HepG2 (cell line): ENCODE measurements at regions not wholly inside any gene's neighbourhood (a gene's known extent, or its start where the extent isn't known, plus 50 kb on each side); places are given as distances from the start of the nearest gene placed in this dataset.

Source experiments
- ATAC-seq: fragments of 200-7000 bp; cut with Tn5 transposase; 3 replicates; pipeline ENCODE4 v1.9.1; 2020; ENCODE audit warnings: mild to moderate bottlenecking, moderate library complexity
- BruUV-seq: library from RNA; stranded (reverse); fragments of 400-500 nt; replicated peaks from 2 replicates; lab custom pipeline; 2021; lab: Mats Ljungman, UMichigan
- CTCF ChIA-PET: fragments of 300-600 bp; formaldehyde crosslinking; extraction: SDS; loops from one replicate; lab custom pipeline; 2021; ENCODE audit warnings: low total read pairs, inconsistent platforms, low intra/inter-chr PET ratio; lab: Yijun Ruan, JAX
- POLR2A ChIA-PET: fragments of 350-600 bp; sonication (Branson Sonifier 250); formaldehyde crosslinking; loops from one replicate; lab custom pipeline; 2020; ENCODE audit warnings: antibody characterized with exemption, inconsistent platforms; lab: Yijun Ruan, JAX
- DNase-seq: peaks from one replicate; pipeline ENCODE4 v3.0.0-alpha.2; 2015; ENCODE audit warnings: low spot score
- FAIRE-seq: peaks from 3 replicates; lab custom pipeline; 2011; peaks lifted over from hg19 to GRCh38; lab: Jason Lieb, UNC
- H2AFZ ChIP-seq: one replicate; pipeline ENCODE4 v1.6.1; 2011; ENCODE audit warnings: low read length, inconsistent platforms
- H3K27ac ChIP-seq: fragments of 300-600 bp; 3 replicates; pipeline ENCODE4 v1.8.0; 2011; ENCODE audit warnings: mixed run types, mild to moderate bottlenecking, mixed read lengths, low read length, inconsistent platforms; ENCODE audit not compliant: insufficient read depth; ENCODE audit errors: extremely low read length
- H3K27me3 ChIP-seq, 2 experiments: fragments of 200-600 bp in 1 of 2; 2 replicates in 1 of 2; 3 replicates in 1 of 2; pipeline versions ENCODE4 v1.6.0 to v1.8.0; 2011; ENCODE audit warnings: low read length in 2 of 2, mild to moderate bottlenecking in 2 of 2, moderate library complexity in 2 of 2, inconsistent platforms in 1 of 2; ENCODE audit not compliant: insufficient read depth in 2 of 2, control insufficient read depth in 1 of 2
- H3K36me3 ChIP-seq, 2 experiments: fragments of 200-600 bp in 1 of 2; replicated peaks in 1 of 2; 2 replicates in 1 of 2; 3 replicates in 1 of 2; pipeline versions ENCODE4 v1.5.1 to v1.8.0; 2011; ENCODE audit warnings: low read length in 2 of 2, inconsistent platforms in 1 of 2; ENCODE audit not compliant: insufficient read depth in 2 of 2, control insufficient read depth in 1 of 2
- H3K4me1 ChIP-seq: 2 replicates; pipeline ENCODE4 v1.5.1; 2012; ENCODE audit warnings: low read length, inconsistent platforms; ENCODE audit not compliant: insufficient read depth
- H3K4me2 ChIP-seq: 2 replicates; pipeline ENCODE4 v1.6.0; 2011; ENCODE audit warnings: low read depth, low read length, inconsistent platforms
- H3K4me3 ChIP-seq, 3 experiments: fragments of 200-600 bp in 1 of 3; sonication (generic), shearing (Covaris generic) in 1 of 3; replicated peaks in 1 of 3; 2 replicates each; pipeline ENCODE4 v1.5.1; 2011 to 2016; ENCODE audit warnings: low read length in 3 of 3, inconsistent platforms in 2 of 3, low read depth in 2 of 3, mild to moderate bottlenecking in 2 of 3, control low read depth in 1 of 3, mixed read lengths in 1 of 3; ENCODE audit not compliant: insufficient read depth in 1 of 3
- H3K79me2 ChIP-seq: one replicate; pipeline ENCODE4 v1.6.1; 2011; ENCODE audit warnings: low read length, inconsistent platforms; ENCODE audit not compliant: insufficient read depth
- H3K9ac ChIP-seq: 2 replicates; pipeline ENCODE4 v1.6.0; 2011; ENCODE audit warnings: mild to moderate bottlenecking, low read depth, low read length, inconsistent platforms; ENCODE audit not compliant: insufficient read depth
- H3K9me3 ChIP-seq: 2 replicates; pipeline ENCODE4 v1.5.1; 2012; ENCODE audit warnings: mild to moderate bottlenecking, low read length
- H4K20me1 ChIP-seq: 2 replicates; pipeline ENCODE4 v1.6.0; 2011; ENCODE audit warnings: inconsistent platforms, mild to moderate bottlenecking, low read length, moderate library complexity; ENCODE audit not compliant: insufficient read depth
- ATF7 ChIP-seq, 2 experiments: fragments of 450-650 bp in 1 of 2; sonication (generic) in 1 of 2; formaldehyde crosslinking in 1 of 2; IDR thresholded peaks; 2 replicates each; pipeline versions ENCODE4 v1.4.0 to v1.6.1; 2016 to 2020; ENCODE audit warnings: antibody characterized with exemption in 1 of 2, mild to moderate bottlenecking in 1 of 2, missing genetic modification reagents in 1 of 2
- EED ChIP-seq: sonication (generic); formaldehyde crosslinking; IDR thresholded peaks from 2 replicates; pipeline ENCODE4 v1.5.0; 2020; ENCODE audit warnings: mild to moderate bottlenecking, missing genetic modification reagents
- FOSL2 ChIP-seq: sonication (generic); formaldehyde crosslinking; IDR thresholded peaks from 2 replicates; pipeline ENCODE4 v1.4.0; 2020; ENCODE audit warnings: missing genetic modification reagents
- KLF11 ChIP-seq: IDR thresholded peaks from 2 replicates; pipeline ENCODE4 v1.6.1; 2016; ENCODE audit warnings: missing compliant biosample characterization
- POLR2A ChIP-seq, 2 experiments: IDR thresholded peaks; 2 replicates each; pipeline ENCODE4 v1.6.1; 2011; ENCODE audit warnings: low read depth in 2 of 2, low read length in 2 of 2, mild to moderate bottlenecking in 1 of 2, moderate library complexity in 1 of 2; ENCODE audit not compliant: insufficient read depth in 1 of 2
- TRIM24 ChIP-seq: sonication (generic); formaldehyde crosslinking; IDR thresholded peaks from 2 replicates; pipeline ENCODE4 v1.8.0; 2022; ENCODE audit warnings: mild to moderate bottlenecking, missing genetic modification reagents
- ZBTB1 ChIP-seq: sonication (generic); formaldehyde crosslinking; IDR thresholded peaks from 2 replicates; pipeline ENCODE4 v1.4.0; 2020; ENCODE audit warnings: missing genetic modification reagents, borderline replicate concordance
- ZBTB21 ChIP-seq: sonication (generic); formaldehyde crosslinking; IDR thresholded peaks from 2 replicates; pipeline ENCODE4 v1.4.0; 2020; ENCODE audit warnings: missing genetic modification reagents
- ZEB1 ChIP-seq: IDR thresholded peaks from 2 replicates; pipeline ENCODE4 v1.6.1; 2012; ENCODE audit warnings: mild to moderate bottlenecking, low read depth, inconsistent platforms; ENCODE audit not compliant: insufficient replicate concordance
- ZNF282 ChIP-seq: fragments of 450-650 bp; IDR thresholded peaks from 2 replicates; pipeline ENCODE4 v1.6.1; 2018; ENCODE audit not compliant: partially characterized antibody
- ZNF430 ChIP-seq: sonication (generic); formaldehyde crosslinking; IDR thresholded peaks from 2 replicates; pipeline ENCODE4 v1.9.0; 2021; ENCODE audit warnings: mild to moderate bottlenecking, missing genetic modification reagents
- ZNF605 ChIP-seq: sonication (generic); formaldehyde crosslinking; IDR thresholded peaks from 2 replicates; pipeline ENCODE4 v1.8.0; 2022; ENCODE audit warnings: mild to moderate bottlenecking, missing genetic modification reagents
- ZNF678 ChIP-seq: sonication (generic); formaldehyde crosslinking; IDR thresholded peaks from 2 replicates; pipeline ENCODE4 v1.4.0; 2020; ENCODE audit warnings: mild to moderate bottlenecking, missing genetic modification reagents
- ZNF766 ChIP-seq: sonication (generic); formaldehyde crosslinking; IDR thresholded peaks from 2 replicates; pipeline ENCODE4 v1.5.0; 2020; ENCODE audit warnings: missing genetic modification reagents, borderline replicate concordance
- ZSCAN12 ChIP-seq: sonication (generic); formaldehyde crosslinking; IDR thresholded peaks from 2 replicates; pipeline ENCODE4 v1.9.0; 2021; ENCODE audit warnings: mild to moderate bottlenecking, missing genetic modification reagents
- WGBS: methylation state at CpG from one replicate; pipeline ENCODE4 v1.1.6; 2017; ENCODE audit warnings: low lambda C conversion rate; 5-methylcytosine and 5-hydroxymethylcytosine counted together
- in situ Hi-C: cut with HindIII; loops from 2 replicates; pipeline ENCODE4 v1.10.0; 2017; ENCODE audit warnings: low pct_unique_long_range_greater_than_20kb; ENCODE audit not compliant: extremely low pct_ligation_motif_present
- intact Hi-C: fragments of 100-400 bp; cut with micrococcal nuclease; formaldehyde crosslinking; loops from one replicate; pipeline ENCODE4 v1.10.0; 2022; ENCODE audit not compliant: unreplicated experiment
- TF ChIP-seq, protein P1 (sequence below): sonication (generic); formaldehyde crosslinking; conservative IDR thresholded peaks from 2 replicates; pipeline ENCODE4 v1.5.0; 2020; ENCODE audit warnings: missing genetic modification reagents
- TF ChIP-seq, protein P2 (sequence below): sonication (generic); formaldehyde crosslinking; IDR thresholded peaks from 2 replicates; pipeline ENCODE4 v1.8.0; 2022; ENCODE audit warnings: missing genetic modification reagents, low read depth, mild to moderate bottlenecking, borderline replicate concordance
- TF ChIP-seq, protein P3 (sequence below): sonication (generic); formaldehyde crosslinking; IDR thresholded peaks from 2 replicates; pipeline ENCODE4 v1.4.0; 2020; ENCODE audit warnings: missing genetic modification reagents, borderline replicate concordance
- TF ChIP-seq, protein P4 (sequence below): sonication (generic); formaldehyde crosslinking; IDR thresholded peaks from 2 replicates; pipeline ENCODE4 v1.4.0; 2020; ENCODE audit warnings: mild to moderate bottlenecking, low read depth, missing genetic modification reagents
- TF ChIP-seq, protein P5 (sequence below): IDR thresholded peaks from 2 replicates; pipeline ENCODE4 v1.6.1; 2016; ENCODE audit warnings: low read depth

- TF ChIP-seq, protein P1, sequence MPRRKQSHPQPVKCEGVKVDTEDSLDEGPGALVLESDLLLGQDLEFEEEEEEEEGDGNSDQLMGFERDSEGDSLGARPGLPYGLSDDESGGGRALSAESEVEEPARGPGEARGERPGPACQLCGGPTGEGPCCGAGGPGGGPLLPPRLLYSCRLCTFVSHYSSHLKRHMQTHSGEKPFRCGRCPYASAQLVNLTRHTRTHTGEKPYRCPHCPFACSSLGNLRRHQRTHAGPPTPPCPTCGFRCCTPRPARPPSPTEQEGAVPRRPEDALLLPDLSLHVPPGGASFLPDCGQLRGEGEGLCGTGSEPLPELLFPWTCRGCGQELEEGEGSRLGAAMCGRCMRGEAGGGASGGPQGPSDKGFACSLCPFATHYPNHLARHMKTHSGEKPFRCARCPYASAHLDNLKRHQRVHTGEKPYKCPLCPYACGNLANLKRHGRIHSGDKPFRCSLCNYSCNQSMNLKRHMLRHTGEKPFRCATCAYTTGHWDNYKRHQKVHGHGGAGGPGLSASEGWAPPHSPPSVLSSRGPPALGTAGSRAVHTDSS (CRISPR knock-in tag) = no peak
- TF ChIP-seq POLR2A (IDR thresholded peaks at IDR 0.05; ENCODE audit: insufficient read depth in 1 of 2, low read depth in 2 of 2, low read length in 2 of 2) = no peak
- no peak for TF ChIP-seq ZNF430 (CRISPR knock-in tag)
- TF ChIP-seq KLF11 = no peak
- TF ChIP-seq ZNF678 = no peak
- TF ChIP-seq ZSCAN12 (CRISPR knock-in tag) = no peak
- TF ChIP-seq ZNF766 (CRISPR knock-in tag) = no peak
- TF ChIP-seq, protein P2, sequence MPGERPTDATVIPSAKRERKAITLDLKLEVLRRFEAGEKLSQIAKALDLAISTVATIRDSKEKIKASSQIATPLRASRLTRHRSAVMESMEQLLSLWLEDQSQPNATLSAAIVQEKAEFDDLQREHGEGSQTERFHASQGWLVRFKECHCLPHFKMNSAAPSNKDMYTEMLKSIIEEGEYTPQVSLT (CRISPR knock-in tag) = no peak
- TF ChIP-seq, all 625 proteins: peak for 0
Measured at GRCh38 chrX:124475358-124475757, 129.0 kb downstream of the SH2D1A start (continued).

- no peak overlapping the region for H3K4me2 ChIP-seq
- H3K9me3 ChIP-seq = no peaks in the 10 kb centered on the region
- no peak overlapping the region for H3K4me3 ChIP-seq
- H3K27me3 ChIP-seq = no peaks in the 10 kb centered on the region
- ATAC-seq (no peak), DNase-seq (no peak), FAIRE-seq (no peak)
- H3K36me3 ChIP-seq = no peaks in the 10 kb centered on the region
- H2AFZ ChIP-seq = no peak overlapping the region
- no TSS peak for BruUV-seq
- 2% methylated on average over 2 of the region's 2 CpGs for WGBS
- H3K9ac ChIP-seq = no peak overlapping the region
- ChIA-PET POLR2A (no interaction called here), CTCF (no interaction called here)
- no peaks in the 10 kb centered on the region for H3K4me1 ChIP-seq
- H3K27ac ChIP-seq = no peak overlapping the region
- no peaks in the 10 kb centered on the region for H4K20me1 ChIP-seq
- intact Hi-C loops = no loop called here
- in situ Hi-C loops = no loop called here
- H3K79me2 ChIP-seq = no peaks in the 10 kb centered on the region
- TF ChIP-seq FOSL2 (CRISPR knock-in tag) (no peak), EED (CRISPR knock-in tag) (no peak), ZBTB1 (CRISPR knock-in tag) (no peak), ZNF605 (no peak), TRIM24 (CRISPR knock-in tag) (no peak), ZBTB21 (CRISPR knock-in tag) (no peak), ZEB1 (no peak), ZNF282 (no peak), ATF7 (IDR thresholded peaks at IDR 0.05) (no peak), ATF7 (CRISPR knock-in tag; IDR thresholded peaks at IDR 0.05) (no peak)
- TF ChIP-seq, protein P3, sequence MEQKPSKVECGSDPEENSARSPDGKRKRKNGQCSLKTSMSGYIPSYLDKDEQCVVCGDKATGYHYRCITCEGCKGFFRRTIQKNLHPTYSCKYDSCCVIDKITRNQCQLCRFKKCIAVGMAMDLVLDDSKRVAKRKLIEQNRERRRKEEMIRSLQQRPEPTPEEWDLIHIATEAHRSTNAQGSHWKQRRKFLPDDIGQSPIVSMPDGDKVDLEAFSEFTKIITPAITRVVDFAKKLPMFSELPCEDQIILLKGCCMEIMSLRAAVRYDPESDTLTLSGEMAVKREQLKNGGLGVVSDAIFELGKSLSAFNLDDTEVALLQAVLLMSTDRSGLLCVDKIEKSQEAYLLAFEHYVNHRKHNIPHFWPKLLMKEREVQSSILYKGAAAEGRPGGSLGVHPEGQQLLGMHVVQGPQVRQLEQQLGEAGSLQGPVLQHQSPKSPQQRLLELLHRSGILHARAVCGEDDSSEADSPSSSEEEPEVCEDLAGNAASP = no peak
- TF ChIP-seq, protein P4, sequence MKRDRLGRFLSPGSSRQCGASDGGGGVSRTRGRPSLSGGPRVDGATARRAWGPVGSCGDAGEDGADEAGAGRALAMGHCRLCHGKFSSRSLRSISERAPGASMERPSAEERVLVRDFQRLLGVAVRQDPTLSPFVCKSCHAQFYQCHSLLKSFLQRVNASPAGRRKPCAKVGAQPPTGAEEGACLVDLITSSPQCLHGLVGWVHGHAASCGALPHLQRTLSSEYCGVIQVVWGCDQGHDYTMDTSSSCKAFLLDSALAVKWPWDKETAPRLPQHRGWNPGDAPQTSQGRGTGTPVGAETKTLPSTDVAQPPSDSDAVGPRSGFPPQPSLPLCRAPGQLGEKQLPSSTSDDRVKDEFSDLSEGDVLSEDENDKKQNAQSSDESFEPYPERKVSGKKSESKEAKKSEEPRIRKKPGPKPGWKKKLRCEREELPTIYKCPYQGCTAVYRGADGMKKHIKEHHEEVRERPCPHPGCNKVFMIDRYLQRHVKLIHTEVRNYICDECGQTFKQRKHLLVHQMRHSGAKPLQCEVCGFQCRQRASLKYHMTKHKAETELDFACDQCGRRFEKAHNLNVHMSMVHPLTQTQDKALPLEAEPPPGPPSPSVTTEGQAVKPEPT (CRISPR knock-in tag) = no peak
- TF ChIP-seq, protein P5, sequence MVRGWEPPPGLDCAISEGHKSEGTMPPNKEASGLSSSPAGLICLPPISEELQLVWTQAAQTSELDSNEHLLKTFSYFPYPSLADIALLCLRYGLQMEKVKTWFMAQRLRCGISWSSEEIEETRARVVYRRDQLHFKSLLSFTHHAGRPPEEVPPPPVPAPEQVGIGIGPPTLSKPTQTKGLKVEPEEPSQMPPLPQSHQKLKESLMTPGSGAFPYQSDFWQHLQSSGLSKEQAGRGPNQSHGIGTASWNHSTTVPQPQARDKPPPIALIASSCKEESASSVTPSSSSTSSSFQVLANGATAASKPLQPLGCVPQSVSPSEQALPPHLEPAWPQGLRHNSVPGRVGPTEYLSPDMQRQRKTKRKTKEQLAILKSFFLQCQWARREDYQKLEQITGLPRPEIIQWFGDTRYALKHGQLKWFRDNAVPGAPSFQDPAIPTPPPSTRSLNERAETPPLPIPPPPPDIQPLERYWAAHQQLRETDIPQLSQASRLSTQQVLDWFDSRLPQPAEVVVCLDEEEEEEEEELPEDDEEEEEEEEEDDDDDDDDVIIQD (CRISPR knock-in tag) = no peak
Measured at GRCh38 chrX:124476562-124476961, 130.2 kb downstream of the SH2D1A start.
